Body of pancreas (tissue), 4 donors: ENCODE measurements at regions not wholly inside any gene's neighbourhood (a gene's known extent, or its start where the extent isn't known, plus 50 kb on each side); places are given as distances from the start of the nearest gene placed in this dataset.

ENCODE experiments used
- POLR2A ChIP-seq, 3 donors: fragments of 450-650 bp; IDR thresholded peaks; one replicate each; pipeline ENCODE4 v1.6.1; 2016; ENCODE audit warnings: antibody characterized with exemption in 3 of 3, mild to moderate bottlenecking in 2 of 3
- TF ChIP-seq, protein P1 (sequence below), 7 experiments: fragments of 450-650 bp in 4 of 7; fragments of 200-600 bp in 3 of 7; sonication (generic) in 3 of 7; IDR thresholded peaks; one replicate each; pipeline ENCODE4 v1.5.1; 2016 to 2019; ENCODE audit warnings: antibody characterized with exemption in 7 of 7

DNA sequence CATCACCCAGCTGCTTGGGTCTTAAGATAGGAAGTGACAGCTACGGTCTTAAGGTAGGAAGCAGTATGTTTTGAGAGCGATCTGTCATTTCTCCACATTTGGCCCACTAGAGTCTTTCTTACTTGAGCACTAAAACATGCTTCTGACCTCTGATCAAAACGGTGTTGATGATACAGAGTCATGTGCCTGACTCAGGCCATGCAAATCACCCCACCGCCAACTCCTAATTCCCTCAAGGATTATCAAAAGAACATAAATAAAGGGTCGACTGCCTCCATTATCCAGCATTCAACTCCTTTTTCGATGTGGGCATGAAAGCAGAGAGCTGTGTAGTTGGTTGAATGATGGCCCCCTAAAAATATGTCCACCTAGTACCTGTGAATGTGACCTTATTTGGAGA lies 201.7 kb upstream of the PROK2 start:
- TF ChIP-seq, protein P1, sequence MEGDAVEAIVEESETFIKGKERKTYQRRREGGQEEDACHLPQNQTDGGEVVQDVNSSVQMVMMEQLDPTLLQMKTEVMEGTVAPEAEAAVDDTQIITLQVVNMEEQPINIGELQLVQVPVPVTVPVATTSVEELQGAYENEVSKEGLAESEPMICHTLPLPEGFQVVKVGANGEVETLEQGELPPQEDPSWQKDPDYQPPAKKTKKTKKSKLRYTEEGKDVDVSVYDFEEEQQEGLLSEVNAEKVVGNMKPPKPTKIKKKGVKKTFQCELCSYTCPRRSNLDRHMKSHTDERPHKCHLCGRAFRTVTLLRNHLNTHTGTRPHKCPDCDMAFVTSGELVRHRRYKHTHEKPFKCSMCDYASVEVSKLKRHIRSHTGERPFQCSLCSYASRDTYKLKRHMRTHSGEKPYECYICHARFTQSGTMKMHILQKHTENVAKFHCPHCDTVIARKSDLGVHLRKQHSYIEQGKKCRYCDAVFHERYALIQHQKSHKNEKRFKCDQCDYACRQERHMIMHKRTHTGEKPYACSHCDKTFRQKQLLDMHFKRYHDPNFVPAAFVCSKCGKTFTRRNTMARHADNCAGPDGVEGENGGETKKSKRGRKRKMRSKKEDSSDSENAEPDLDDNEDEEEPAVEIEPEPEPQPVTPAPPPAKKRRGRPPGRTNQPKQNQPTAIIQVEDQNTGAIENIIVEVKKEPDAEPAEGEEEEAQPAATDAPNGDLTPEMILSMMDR (IDR thresholded peaks at IDR 0.05) = no peak
- no peak for TF ChIP-seq POLR2A (IDR thresholded peaks at IDR 0.05)
